ENCODE measurements at regions not wholly inside any gene's neighbourhood (a gene's known extent, or its start where the extent isn't known, plus 50 kb on each side); places are given as distances from the start of the nearest gene placed in this dataset.

GRCh38 chr4:104210420-104210819 lies 284.3 kb downstream of the CXXC4 start:
- ChIA-PET POLR2A (no interaction called here), CTCF (no interaction called here)
- H3K9me3 Mint-ChIP-seq: peaks cover 3% of the 10 kb centered on the region
- H3K4me1 Mint-ChIP-seq (ENCODE audit: low read depth): no peaks in the 10 kb centered on the region
- H3K27me3 Mint-ChIP-seq: no peaks in the 10 kb centered on the region
- no peak overlapping the region for H3K27ac Mint-ChIP-seq
- intact Hi-C loops (cut with micrococcal nuclease): no loop called here
- TF ChIP-seq CTCF (IDR thresholded peaks at IDR 0.05): no peak
- DNase-seq (no peak), ATAC-seq (no peak)
- H3K4me3 Mint-ChIP-seq: no peak overlapping the region
- no peaks in the 10 kb centered on the region for H3K36me3 Mint-ChIP-seq (ENCODE audit: low read depth)

- H3K27ac Mint-ChIP-seq: no peak overlapping the region
- CTCF ChIA-PET: no interaction called here
- POLR2A ChIA-PET: no interaction called here
- no peaks in the 10 kb centered on the region for H3K27me3 Mint-ChIP-seq
- H3K4me3 Mint-ChIP-seq: no peak overlapping the region
- peaks cover 3% of the 10 kb centered on the region for H3K9me3 Mint-ChIP-seq
- no peak for DNase-seq
- ATAC-seq: no peak
- no peaks in the 10 kb centered on the region for H3K4me1 Mint-ChIP-seq (ENCODE audit: low read depth)
- TF ChIP-seq CTCF (IDR thresholded peaks at IDR 0.05): no peak
- H3K36me3 Mint-ChIP-seq (ENCODE audit: low read depth): no peaks in the 10 kb centered on the region
- intact Hi-C loops (cut with micrococcal nuclease): no loop called here
Observed at GRCh38 chr4:104206784-104207183, 287.9 kb downstream of the CXXC4 start.

- intact Hi-C loops (cut with micrococcal nuclease): no loop called here
- peaks cover 3% of the 10 kb centered on the region for H3K9me3 Mint-ChIP-seq
- TF ChIP-seq CTCF (IDR thresholded peaks at IDR 0.05): no peak
- H3K27ac Mint-ChIP-seq: no peak overlapping the region
- ChIA-PET CTCF (no interaction called here), POLR2A (no interaction called here)
- no peaks in the 10 kb centered on the region for H3K36me3 Mint-ChIP-seq (ENCODE audit: low read depth)
- no peak overlapping the region for H3K4me3 Mint-ChIP-seq
- DNase-seq (no peak), ATAC-seq (no peak)
- no peaks in the 10 kb centered on the region for H3K4me1 Mint-ChIP-seq (ENCODE audit: low read depth)
- no peaks in the 10 kb centered on the region for H3K27me3 Mint-ChIP-seq
Observed at GRCh38 chr4:104205116-104205515, 289.6 kb downstream of the CXXC4 start.

- POLR2A ChIA-PET: no interaction called here
- no peaks in the 10 kb centered on the region for H3K27me3 Mint-ChIP-seq
- no peak for TF ChIP-seq CTCF (IDR thresholded peaks at IDR 0.05)
- no peak overlapping the region for H3K4me3 Mint-ChIP-seq
- intact Hi-C loops (cut with micrococcal nuclease): no loop called here
- CTCF ChIA-PET: no interaction called here
- no peak for ATAC-seq
- H3K36me3 Mint-ChIP-seq (ENCODE audit: low read depth): no peaks in the 10 kb centered on the region
- H3K4me1 Mint-ChIP-seq (ENCODE audit: low read depth): no peaks in the 10 kb centered on the region
- H3K9me3 Mint-ChIP-seq: peaks cover 2% of the 10 kb centered on the region
- no peak for DNase-seq
- H3K27ac Mint-ChIP-seq: no peak overlapping the region
Observed at GRCh38 chr4:104188301-104188700, 306.4 kb downstream of the CXXC4 start.

- Mint-ChIP-seq H3K36me3 (ENCODE audit: low read depth) (no peaks in the 10 kb centered on the region), H3K9me3 (peaks cover 5% of the 10 kb centered on the region), H3K4me3 (no peak overlapping the region), H3K27me3 (no peaks in the 10 kb centered on the region), H3K4me1 (ENCODE audit: low read depth) (no peaks in the 10 kb centered on the region), H3K27ac (no peak overlapping the region)
- ATAC-seq (no peak), DNase-seq (no peak)
- intact Hi-C loops (cut with micrococcal nuclease): no loop called here
- ChIA-PET POLR2A (no interaction called here), CTCF (no interaction called here)
- TF ChIP-seq CTCF (IDR thresholded peaks at IDR 0.05): no peak
Observed at GRCh38 chr4:104169437-104169836, 325.3 kb downstream of the CXXC4 start.

All from activated CD8-positive, alpha-beta T cell treated with anti-CD3 and anti-CD28 coated beads for 36 hours (primary cell).